ENCODE measurements at regions not wholly inside any gene's neighbourhood (a gene's known extent, or its start where the extent isn't known, plus 50 kb on each side); places are given as distances from the start of the nearest gene placed in this dataset.

GRCh38 chr2:217711188-217711587 lies 291.6 kb downstream of the TNS1 start:
- H3K36me3 ChIP-seq (replicated peaks in 1 of 2; ENCODE audit: control insufficient read depth in 2 of 2, insufficient read depth in 2 of 2, low read length in 2 of 2), result no peaks in the 10 kb centered on the region
- no CpG with 5 or more reads among the region's 4 CpGs for WGBS, 2 donors (ENCODE audit: extremely low coverage in 2 of 2, insufficient read length in 2 of 2, insufficient replicate concordance in 1 of 2)

GRCh38 chr2:217710211-217710765 lies 292.5 kb downstream of the TNS1 start:
- WGBS, 2 donors (ENCODE audit: extremely low coverage in 2 of 2, insufficient read length in 2 of 2, insufficient replicate concordance in 1 of 2), result no CpG with 5 or more reads among the region's 1 CpG
- H2BK12ac ChIP-seq (ENCODE audit: low read length), result no peak overlapping the region
- H3K9ac ChIP-seq (ENCODE audit: low read depth, low read length, poor library complexity), result no peak overlapping the region
- H3K4me1 ChIP-seq (ENCODE audit: control insufficient read depth in 2 of 2, insufficient read depth in 1 of 2, low read depth in 1 of 2, low read length in 2 of 2), result peaks cover 13 to 21% of the 10 kb centered on the region in 2 donors
- no peak overlapping the region for H3K4me3 ChIP-seq (ENCODE audit: low read length in 2 of 2)
- H2AK5ac ChIP-seq (ENCODE audit: low read depth, low read length), result no peak overlapping the region
- H4K8ac ChIP-seq (ENCODE audit: low read depth, low read length), result no peak overlapping the region
- no peak overlapping the region for H2BK15ac ChIP-seq (ENCODE audit: low read length)
- H3K23ac ChIP-seq (ENCODE audit: low read depth, low read length, poor library complexity), result no peak overlapping the region
- H3K27ac ChIP-seq (replicated peaks; ENCODE audit: low read length), result no peak overlapping the region
- H2AFZ ChIP-seq (ENCODE audit: low read length), result no peak overlapping the region
- no peak overlapping the region for H3K14ac ChIP-seq (ENCODE audit: low read length)
- H3K4me2 ChIP-seq (ENCODE audit: insufficient read depth, low read length, poor library complexity, severe bottlenecking), result no peak overlapping the region
- DNase-seq (ENCODE audit: low spot score), result no peak
- no peaks in the 10 kb centered on the region for H3K9me3 ChIP-seq (replicated peaks in 1 of 2; ENCODE audit: control insufficient read depth in 2 of 2, insufficient read depth in 1 of 2, low read depth in 1 of 2, low read length in 2 of 2)
- no peak overlapping the region for H3K4ac ChIP-seq (ENCODE audit: low read length)
- H3K18ac ChIP-seq (ENCODE audit: low read length), result no peak overlapping the region
- no peak overlapping the region for H2BK5ac ChIP-seq (ENCODE audit: low read length)
- peaks cover 0 to 3% (median 0%) of the 10 kb centered on the region in 3 experiments for H3K27me3 ChIP-seq (ENCODE audit: control insufficient read depth in 3 of 3, insufficient read depth in 3 of 3, low read depth in 1 of 3, low read length in 3 of 3)
- H2BK120ac ChIP-seq (ENCODE audit: low read depth, low read length), result no peak overlapping the region
- H3K79me1 ChIP-seq (ENCODE audit: low read depth, low read length), result no peaks in the 10 kb centered on the region
- H3K36me3 ChIP-seq (replicated peaks in 1 of 2; ENCODE audit: control insufficient read depth in 2 of 2, insufficient read depth in 2 of 2, low read length in 2 of 2), result no peaks in the 10 kb centered on the region
- no peak overlapping the region for H4K91ac ChIP-seq (ENCODE audit: low read depth, low read length, poor library complexity)

More at GRCh38 chr2:217711188-217711587, 291.6 kb downstream of the TNS1 start:
- no peak overlapping the region for H3K9ac ChIP-seq (ENCODE audit: low read depth, low read length, poor library complexity)
- H3K9me3 ChIP-seq (replicated peaks in 1 of 2; ENCODE audit: control insufficient read depth in 2 of 2, insufficient read depth in 1 of 2, low read depth in 1 of 2, low read length in 2 of 2), result no peaks in the 10 kb centered on the region
- H4K8ac ChIP-seq (ENCODE audit: low read depth, low read length), result no peak overlapping the region
- H2BK120ac ChIP-seq (ENCODE audit: low read depth, low read length), result no peak overlapping the region
- H2BK12ac ChIP-seq (ENCODE audit: low read length), result no peak overlapping the region
- H3K4me3 ChIP-seq (ENCODE audit: low read length in 2 of 2), result no peak overlapping the region
- no peak overlapping the region for H3K4ac ChIP-seq (ENCODE audit: low read length)
- no peak overlapping the region for H2BK15ac ChIP-seq (ENCODE audit: low read length)
- peak overlapping the region; percentile 54 for H3K18ac ChIP-seq (ENCODE audit: low read length)
- peaks cover 0 to 3% (median 0%) of the 10 kb centered on the region in 3 experiments for H3K27me3 ChIP-seq (ENCODE audit: control insufficient read depth in 3 of 3, insufficient read depth in 3 of 3, low read depth in 1 of 3, low read length in 3 of 3)
- no peak overlapping the region for H2BK5ac ChIP-seq (ENCODE audit: low read length)
- H3K79me1 ChIP-seq (ENCODE audit: low read depth, low read length), result no peaks in the 10 kb centered on the region
- no peak for DNase-seq (ENCODE audit: low spot score)
- peaks cover 13 to 21% of the 10 kb centered on the region in 2 donors for H3K4me1 ChIP-seq (ENCODE audit: control insufficient read depth in 2 of 2, insufficient read depth in 1 of 2, low read depth in 1 of 2, low read length in 2 of 2)
- H3K4me2 ChIP-seq (ENCODE audit: insufficient read depth, low read length, poor library complexity, severe bottlenecking), result no peak overlapping the region
- no peak overlapping the region for H4K91ac ChIP-seq (ENCODE audit: low read depth, low read length, poor library complexity)
- H2AFZ ChIP-seq (ENCODE audit: low read length), result no peak overlapping the region
- H2AK5ac ChIP-seq (ENCODE audit: low read depth, low read length), result no peak overlapping the region
- H3K14ac ChIP-seq (ENCODE audit: low read length), result no peak overlapping the region
- H3K23ac ChIP-seq (ENCODE audit: low read depth, low read length, poor library complexity), result no peak overlapping the region
- H3K27ac ChIP-seq (replicated peaks; ENCODE audit: low read length), result no peak overlapping the region

- no peak for DNase-seq (ENCODE audit: low spot score)
- Histone ChIP-seq H2AK5ac (ENCODE audit: low read depth, low read length) (no peak overlapping the region), H2BK12ac (ENCODE audit: low read length) (no peak overlapping the region), H3K4me2 (ENCODE audit: insufficient read depth, low read length, poor library complexity, severe bottlenecking) (no peak overlapping the region), H2AFZ (ENCODE audit: low read length) (no peak overlapping the region), H2BK120ac (ENCODE audit: low read depth, low read length) (no peak overlapping the region), H3K18ac (ENCODE audit: low read length) (no peak overlapping the region), H3K79me1 (ENCODE audit: low read depth, low read length) (no peaks in the 10 kb centered on the region), H3K14ac (ENCODE audit: low read length) (no peak overlapping the region), H3K27me3 (ENCODE audit: control insufficient read depth in 3 of 3, insufficient read depth in 3 of 3, low read depth in 1 of 3, low read length in 3 of 3) (peaks cover 0 to 5% (median 0%) of the 10 kb centered on the region in 3 experiments), H4K91ac (ENCODE audit: low read depth, low read length, poor library complexity) (no peak overlapping the region), H3K23ac (ENCODE audit: low read depth, low read length, poor library complexity) (no peak overlapping the region), H3K27ac (replicated peaks; ENCODE audit: low read length) (no peak overlapping the region), H3K36me3 (replicated peaks in 1 of 2; ENCODE audit: control insufficient read depth in 2 of 2, insufficient read depth in 2 of 2, low read length in 2 of 2) (no peaks in the 10 kb centered on the region), H3K9ac (ENCODE audit: low read depth, low read length, poor library complexity) (no peak overlapping the region), H2BK5ac (ENCODE audit: low read length) (no peak overlapping the region), H3K4me3 (ENCODE audit: low read length in 2 of 2) (no peak overlapping the region), H3K9me3 (replicated peaks in 1 of 2; ENCODE audit: control insufficient read depth in 2 of 2, insufficient read depth in 1 of 2, low read depth in 1 of 2, low read length in 2 of 2) (no peaks in the 10 kb centered on the region), H2BK15ac (ENCODE audit: low read length) (no peak overlapping the region), H3K4me1 (ENCODE audit: control insufficient read depth in 2 of 2, insufficient read depth in 1 of 2, low read depth in 1 of 2, low read length in 2 of 2) (peaks cover 11 to 19% of the 10 kb centered on the region in 2 donors), H4K8ac (ENCODE audit: low read depth, low read length) (no peak overlapping the region), H3K4ac (ENCODE audit: low read length) (no peak overlapping the region)
- WGBS, 2 donors (ENCODE audit: extremely low coverage in 2 of 2, insufficient read length in 2 of 2, insufficient replicate concordance in 1 of 2), result no CpG with 5 or more reads among the region's 3 CpGs
Observed at GRCh38 chr2:217709478-217710210, 293.2 kb downstream of the TNS1 start.

- Histone ChIP-seq H4K8ac (ENCODE audit: low read depth, low read length) (no peak overlapping the region), H3K14ac (ENCODE audit: low read length) (no peak overlapping the region), H3K79me1 (ENCODE audit: low read depth, low read length) (no peaks in the 10 kb centered on the region), H2AFZ (ENCODE audit: low read length) (no peak overlapping the region), H2BK15ac (ENCODE audit: low read length) (peak overlapping the region; percentile 19), H3K4me1 (ENCODE audit: control insufficient read depth in 2 of 2, insufficient read depth in 1 of 2, low read depth in 1 of 2, low read length in 2 of 2) (peaks cover 0 to 2% of the 10 kb centered on the region in 2 donors), H3K4me2 (ENCODE audit: insufficient read depth, low read length, poor library complexity, severe bottlenecking) (no peak overlapping the region), H3K18ac (ENCODE audit: low read length) (no peak overlapping the region), H2BK5ac (ENCODE audit: low read length) (no peak overlapping the region), H3K23ac (ENCODE audit: low read depth, low read length, poor library complexity) (no peak overlapping the region), H3K27ac (replicated peaks; ENCODE audit: low read length) (no peak overlapping the region), H2AK5ac (ENCODE audit: low read depth, low read length) (no peak overlapping the region), H3K4me3 (ENCODE audit: low read length in 2 of 2) (no peak overlapping the region), H3K4ac (ENCODE audit: low read length) (no peak overlapping the region), H4K91ac (ENCODE audit: low read depth, low read length, poor library complexity) (no peak overlapping the region), H3K9ac (ENCODE audit: low read depth, low read length, poor library complexity) (no peak overlapping the region), H2BK120ac (ENCODE audit: low read depth, low read length) (no peak overlapping the region), H3K27me3 (ENCODE audit: control insufficient read depth in 3 of 3, insufficient read depth in 3 of 3, low read depth in 1 of 3, low read length in 3 of 3) (peaks cover 0 to 11% (median 0%) of the 10 kb centered on the region in 3 experiments), H2BK12ac (ENCODE audit: low read length) (no peak overlapping the region), H3K9me3 (replicated peaks in 1 of 2; ENCODE audit: control insufficient read depth in 2 of 2, insufficient read depth in 1 of 2, low read depth in 1 of 2, low read length in 2 of 2) (no peaks in the 10 kb centered on the region), H3K36me3 (replicated peaks in 1 of 2; ENCODE audit: control insufficient read depth in 2 of 2, insufficient read depth in 2 of 2, low read length in 2 of 2) (no peaks in the 10 kb centered on the region)
- no peak for DNase-seq (ENCODE audit: low spot score)
- WGBS, 2 donors (ENCODE audit: extremely low coverage in 2 of 2, insufficient read length in 2 of 2, insufficient replicate concordance in 1 of 2), result no CpG with 5 or more reads among the region's 4 CpGs
Observed at GRCh38 chr2:217707131-217707611, 295.6 kb downstream of the TNS1 start.

Data from neuronal stem cell (in vitro differentiated cells).